ENCODE measurements at regions not wholly inside any gene's neighbourhood (a gene's known extent, or its start where the extent isn't known, plus 50 kb on each side); places are given as distances from the start of the nearest gene placed in this dataset.

DNA sequence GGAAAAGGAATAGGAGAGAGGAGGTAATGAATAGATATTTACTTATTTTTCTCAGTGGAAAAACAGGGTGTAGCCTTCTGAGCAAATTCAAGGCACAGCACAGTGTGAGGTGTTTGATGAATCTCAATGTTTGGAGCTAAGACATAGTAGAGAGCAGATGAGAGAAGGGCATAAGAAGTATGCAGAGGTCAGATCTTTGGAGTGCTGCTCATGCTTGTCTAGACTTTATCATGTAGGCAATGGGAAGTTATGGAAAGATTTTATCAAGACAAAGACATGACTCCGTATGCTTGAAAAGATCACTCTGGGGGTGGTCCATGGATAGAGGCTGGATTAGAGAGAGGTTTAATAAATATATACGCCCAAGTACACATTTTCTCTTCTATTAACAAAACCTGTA lies 217.0 kb upstream of the CNR1 start:
- no peak for DNase-seq (ENCODE audit: low read depth)

DNA sequence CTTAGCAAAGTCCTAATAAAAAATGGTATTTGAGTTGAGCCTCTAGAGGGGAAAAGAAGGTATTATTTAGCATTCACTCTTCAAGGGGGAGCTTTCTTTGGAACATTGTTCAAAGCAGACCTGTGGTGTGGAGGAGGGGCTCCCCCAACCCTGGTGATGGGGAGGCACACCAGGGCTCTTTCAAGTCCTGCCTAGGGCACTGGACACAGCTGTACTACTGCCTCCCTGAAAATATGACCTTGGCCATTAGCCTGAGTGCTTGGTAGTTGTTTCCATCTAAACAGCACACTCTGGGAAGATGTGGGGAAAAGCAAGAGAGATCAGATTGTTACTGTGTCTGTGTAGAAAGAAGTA lies 215.1 kb upstream of the CNR1 start:
- no peak for DNase-seq (ENCODE audit: low read depth)

DNA sequence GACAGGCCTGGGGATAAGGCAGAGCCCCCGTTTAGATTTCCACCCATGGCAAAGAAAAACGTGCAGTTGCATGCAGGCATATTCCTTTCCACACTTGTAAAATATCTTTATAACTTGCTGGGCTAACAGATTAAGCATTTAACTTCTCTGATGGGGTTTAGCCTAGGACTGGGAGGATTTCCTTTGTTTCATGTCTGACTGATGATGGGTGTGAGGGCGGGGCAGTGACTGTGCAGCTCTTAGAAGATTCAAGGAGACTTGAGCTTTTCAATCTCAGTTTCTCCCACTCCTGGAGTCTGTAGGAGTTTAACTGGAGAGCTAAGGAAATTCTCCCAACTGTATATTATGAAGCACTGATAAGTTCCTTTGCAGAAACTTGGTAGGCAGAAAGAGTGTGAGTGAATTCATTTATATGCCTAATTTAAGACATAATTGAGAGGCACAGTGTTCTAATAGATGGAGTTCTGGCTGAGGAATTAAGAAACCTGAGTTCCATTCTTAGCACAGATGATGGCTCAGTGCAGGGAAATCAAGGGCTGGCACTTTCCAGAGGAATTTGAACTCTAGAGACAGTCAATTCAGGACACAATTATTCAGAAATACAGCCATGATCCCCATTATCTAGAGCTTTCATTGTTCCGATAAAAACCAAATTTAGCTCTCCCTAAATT lies 214.6 kb upstream of the CNR1 start:
- DNase-seq (ENCODE audit: low read depth), result no peak

DNA sequence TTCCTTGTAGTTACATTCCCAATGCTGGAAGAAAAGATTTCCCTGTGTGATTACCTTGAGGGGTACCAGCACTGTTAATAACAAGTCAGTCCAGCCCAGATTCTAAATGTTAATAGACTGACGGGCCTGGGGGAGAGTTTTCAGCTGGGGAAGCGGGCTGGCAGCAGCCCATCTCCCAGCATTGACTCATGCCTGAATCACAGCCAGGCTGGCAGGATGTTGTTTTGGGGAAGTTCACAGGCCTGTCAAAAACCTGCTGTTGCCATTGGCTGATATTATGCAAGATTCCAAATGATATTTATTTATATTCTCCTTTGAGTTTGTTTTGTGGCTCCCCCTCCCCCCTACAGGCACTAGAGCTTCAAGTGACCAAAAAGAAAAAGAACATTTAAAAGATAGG lies 213.9 kb upstream of the CNR1 start:
- DNase-seq (ENCODE audit: low read depth), result peak; percentile 15

DNA sequence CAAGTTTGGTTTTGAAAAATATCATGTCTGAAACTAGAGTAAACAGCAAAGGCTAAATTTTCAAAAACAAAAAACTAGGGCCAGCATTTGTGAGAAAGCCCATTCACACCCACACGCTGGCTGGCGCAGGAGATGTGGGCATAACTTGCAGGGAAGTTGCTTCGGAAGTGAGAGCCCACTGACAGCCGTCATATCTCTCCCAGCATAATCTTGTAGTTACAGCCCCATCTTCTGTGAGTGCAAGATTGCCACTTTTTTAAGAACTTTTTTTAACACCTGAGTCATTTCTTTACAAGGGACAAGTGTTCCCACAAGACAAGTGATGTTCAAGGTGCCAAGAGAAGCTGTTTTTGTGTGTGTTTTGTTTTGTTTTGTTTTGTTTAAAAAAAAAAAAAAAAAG lies 212.5 kb upstream of the CNR1 start:
- no peak for DNase-seq (ENCODE audit: low read depth)

DNA sequence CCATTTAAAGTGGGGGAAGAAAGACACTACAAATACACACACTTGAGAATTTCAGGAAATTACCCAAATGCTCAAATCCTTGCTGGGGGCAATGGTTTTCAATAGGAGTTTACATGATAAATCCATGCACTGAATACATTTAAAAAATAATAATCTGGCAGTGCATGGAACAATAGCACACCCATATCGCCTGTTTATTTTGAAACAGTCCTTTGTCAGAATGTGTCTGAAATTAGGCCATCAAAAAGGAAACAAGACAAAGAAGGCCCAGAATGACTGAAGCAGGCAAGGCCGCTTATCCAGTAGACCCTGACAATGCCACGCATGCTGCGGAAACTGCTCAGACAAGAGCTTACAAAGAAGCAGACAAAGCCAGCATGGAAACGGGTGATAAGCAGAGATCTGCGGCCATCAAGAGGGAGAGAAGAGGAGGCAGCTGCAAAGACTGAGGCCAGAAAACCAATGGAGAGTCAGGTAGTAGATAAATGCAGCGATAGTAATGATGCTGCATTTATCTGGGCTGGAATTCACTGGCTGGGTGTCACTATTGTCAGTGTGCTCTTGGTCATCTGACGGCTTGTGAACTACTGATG lies 211.9 kb upstream of the CNR1 start:
- DNase-seq (ENCODE audit: low read depth), result no peak

DNA sequence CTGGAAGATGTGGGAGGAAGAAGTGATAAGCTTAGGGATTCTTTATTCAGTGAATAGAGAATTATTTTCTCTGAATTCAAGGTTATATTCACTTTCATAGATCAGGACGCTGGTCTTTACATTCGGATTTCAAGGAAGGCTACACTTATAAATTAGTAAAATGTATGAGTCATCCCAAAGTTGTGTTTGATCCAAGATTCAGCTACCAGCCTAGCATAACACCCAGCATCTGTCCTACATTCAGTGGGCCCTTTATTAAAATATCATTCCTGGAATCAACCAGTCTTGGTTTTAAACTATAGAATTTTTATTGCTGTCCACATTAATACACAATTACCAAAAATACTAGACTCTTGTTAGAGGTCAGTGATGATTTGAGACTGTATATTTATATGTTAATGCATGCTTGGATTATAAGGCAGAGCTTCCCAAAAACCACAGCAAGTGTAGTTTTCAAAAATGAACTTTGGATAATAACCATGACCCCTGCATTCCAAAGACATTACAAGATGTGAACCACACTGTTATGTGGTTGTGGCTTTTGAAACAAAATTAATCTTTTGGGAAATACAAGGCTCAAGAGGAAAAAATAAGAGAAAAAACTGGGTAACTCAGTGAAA lies 210.7 kb upstream of the CNR1 start:
- DNase-seq (ENCODE audit: low read depth), result peak; percentile 37

DNA sequence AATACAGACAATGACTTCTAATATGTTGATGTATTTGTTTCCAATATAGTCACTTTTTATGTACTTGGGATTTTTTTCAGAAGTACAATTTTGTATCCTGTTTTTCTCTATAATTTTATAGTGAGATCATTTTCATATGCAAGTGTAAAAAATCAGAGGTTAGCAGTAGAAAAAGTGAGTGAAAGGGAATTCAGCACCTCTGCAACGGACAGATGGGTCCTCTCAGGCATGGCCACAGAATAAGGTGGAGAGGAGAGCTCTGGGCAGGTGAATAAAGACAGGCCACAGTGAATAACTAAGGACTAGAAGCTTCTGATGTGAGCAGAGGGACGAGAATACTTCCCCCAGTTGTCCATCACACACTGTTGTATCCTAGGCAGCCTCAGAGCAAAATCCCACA lies 210.1 kb upstream of the CNR1 start:
- DNase-seq (ENCODE audit: low read depth), result no peak

DNA sequence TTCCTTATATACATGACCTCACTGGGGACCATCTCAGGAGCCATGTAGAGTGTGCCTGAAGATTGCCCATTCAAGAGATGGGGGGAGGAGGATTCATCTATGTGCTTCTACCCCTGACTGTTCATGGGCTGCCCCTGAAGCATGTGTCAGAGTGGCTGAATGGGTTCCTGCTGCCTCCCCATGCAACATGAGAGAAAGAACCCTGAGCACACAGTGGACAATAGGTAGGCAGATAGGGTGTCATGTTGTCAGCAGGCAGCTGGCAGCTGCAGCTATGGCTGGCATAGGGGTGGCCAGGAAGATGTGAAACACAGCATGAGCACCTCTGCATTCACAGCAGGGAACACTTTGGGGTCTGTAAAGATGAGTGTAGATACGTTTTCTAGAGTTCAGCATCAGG lies 208.4 kb upstream of the CNR1 start:
- no peak for DNase-seq (ENCODE audit: low read depth)

DNA sequence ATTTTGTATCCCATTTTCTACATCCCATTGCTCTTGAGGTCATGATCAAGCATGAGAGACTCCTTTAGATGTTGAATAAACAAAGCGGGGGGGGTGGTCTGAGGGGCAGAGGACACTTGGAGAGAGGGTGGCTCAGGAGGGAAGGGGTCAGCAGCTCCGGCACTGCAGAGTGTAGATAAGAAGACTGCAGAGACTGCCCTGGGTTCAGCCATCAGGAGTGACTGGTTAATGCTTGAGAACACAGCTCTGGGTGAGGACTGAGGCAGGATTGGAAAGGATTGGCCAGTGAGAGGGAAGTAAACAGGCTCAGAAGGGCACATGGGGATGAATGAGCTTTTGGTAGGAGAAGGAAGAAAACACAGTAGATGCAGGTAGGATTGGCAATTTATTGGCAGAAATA lies 205.3 kb upstream of the CNR1 start:
- DNase-seq (ENCODE audit: low read depth), result no peak

DNA sequence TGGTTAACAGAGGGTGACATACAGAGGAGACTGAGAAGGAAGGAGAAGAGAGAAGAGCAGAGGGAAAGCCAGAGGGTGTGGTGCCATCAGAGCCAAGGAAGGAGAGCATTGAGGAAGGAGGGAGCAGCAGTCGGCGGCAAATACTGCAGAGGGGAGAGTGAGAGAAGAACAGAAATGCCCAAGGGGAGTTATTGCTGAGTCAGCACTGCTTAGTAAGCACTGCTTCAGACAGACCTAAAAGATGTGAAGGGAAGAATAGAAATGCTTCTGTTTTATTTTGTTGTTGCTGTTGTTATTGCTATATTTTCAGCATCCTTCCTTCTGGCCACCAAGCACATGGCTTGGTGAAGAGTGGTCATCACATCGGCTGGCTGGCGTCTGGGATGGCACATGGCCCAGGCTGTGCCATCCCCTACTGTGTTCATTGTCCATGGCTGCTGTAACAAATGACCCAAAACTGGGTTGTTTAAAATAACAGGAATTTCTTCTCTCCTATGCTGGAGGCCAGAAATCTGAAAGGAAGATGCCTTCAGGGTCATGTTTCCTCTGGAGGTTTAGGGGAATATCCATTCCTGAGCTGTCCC lies 204.1 kb upstream of the CNR1 start:
- DNase-seq (ENCODE audit: low read depth), result no peak

DNA sequence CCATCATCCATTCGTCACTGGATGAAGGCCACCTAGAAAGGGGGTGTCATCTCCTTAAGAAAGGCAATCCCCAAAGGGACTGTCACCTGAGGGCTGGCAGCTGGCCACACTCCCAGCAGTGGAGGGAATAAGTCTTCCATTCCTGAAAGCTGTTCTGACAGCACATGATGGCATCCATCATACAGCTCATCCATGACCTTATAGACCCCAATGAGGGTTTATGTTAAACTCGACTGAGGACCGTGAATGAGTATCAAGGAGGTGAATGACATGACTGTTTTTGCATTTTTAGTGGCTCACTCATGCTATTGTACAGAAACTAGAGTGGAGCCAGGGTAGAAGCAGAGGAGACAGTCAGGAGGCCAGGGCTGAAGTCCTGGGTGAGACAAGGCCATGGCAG lies 203.1 kb upstream of the CNR1 start:
- no peak for DNase-seq (ENCODE audit: low read depth)

DNA sequence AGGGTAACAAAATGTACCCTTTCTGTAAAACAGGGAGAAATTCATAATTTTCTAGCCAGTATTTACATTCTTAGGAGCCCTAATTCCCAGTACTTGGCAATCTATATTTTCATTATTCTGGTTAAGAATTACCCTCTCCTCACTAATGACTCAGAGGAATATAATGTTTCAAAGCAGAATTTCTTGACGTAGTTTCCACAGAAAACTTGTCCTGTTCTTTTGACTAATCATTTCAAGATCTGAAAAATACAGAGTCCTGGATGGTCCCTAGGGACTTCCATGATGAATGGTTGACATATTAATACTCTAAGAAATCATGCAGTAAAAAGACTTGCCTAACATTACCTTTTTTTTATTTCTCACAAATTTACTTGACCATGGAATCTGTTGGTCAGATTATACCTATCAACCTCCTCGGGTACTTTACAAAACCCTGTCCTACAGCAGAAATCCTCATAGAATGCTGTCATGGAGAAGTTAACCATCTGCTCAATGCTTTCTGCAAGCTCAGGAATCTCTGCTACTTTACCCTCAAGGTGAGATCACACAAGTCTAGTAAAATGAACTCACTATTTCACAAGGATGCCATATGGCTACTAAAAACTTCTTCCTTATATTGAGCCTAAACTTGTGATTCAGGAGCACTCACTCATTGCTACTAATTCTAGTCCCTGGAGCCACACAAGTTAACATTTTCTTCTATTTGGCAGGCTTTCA lies 202.1 kb upstream of the CNR1 start:
- peak; percentile 6 for DNase-seq (ENCODE audit: low read depth)

DNA sequence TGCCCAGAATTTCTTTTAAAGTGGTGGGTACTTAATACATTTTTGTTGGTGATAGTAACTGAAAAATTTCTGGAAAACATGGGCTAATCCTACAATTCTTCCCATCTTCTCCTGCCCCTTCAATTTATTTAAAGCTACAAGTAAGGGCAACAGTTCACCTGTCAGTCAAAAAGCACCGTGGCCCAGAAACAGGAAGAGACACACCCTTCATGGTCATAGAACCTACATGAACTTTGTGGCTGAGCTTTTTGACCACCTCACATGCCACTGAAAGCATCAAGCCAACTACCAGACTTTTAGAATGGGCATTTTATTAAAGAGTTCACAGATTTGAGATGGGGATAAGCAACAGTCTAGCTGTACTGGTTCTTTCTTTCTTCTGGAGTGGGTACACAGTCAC lies 201.1 kb upstream of the CNR1 start:
- DNase-seq (ENCODE audit: low read depth), result no peak

DNA sequence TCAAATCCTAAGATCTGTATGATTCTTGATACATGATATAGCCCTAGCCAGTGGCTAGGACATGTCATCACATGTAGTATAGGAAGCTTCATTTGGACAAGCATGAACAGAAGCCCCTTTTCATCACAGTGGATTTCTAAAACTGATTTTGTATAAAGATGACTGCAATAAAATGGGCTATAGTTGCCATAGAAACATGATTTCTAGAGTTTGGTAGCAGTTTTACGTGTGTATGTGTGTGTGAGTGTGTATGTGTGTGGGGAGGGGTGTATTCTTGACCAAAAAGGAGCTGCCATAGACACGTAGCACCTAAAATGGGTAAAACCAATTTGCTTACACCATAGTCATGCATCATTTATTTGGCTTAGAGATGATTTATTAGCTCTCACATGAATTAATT lies 200.5 kb upstream of the CNR1 start:
- DNase-seq (ENCODE audit: low read depth), result no peak

DNA sequence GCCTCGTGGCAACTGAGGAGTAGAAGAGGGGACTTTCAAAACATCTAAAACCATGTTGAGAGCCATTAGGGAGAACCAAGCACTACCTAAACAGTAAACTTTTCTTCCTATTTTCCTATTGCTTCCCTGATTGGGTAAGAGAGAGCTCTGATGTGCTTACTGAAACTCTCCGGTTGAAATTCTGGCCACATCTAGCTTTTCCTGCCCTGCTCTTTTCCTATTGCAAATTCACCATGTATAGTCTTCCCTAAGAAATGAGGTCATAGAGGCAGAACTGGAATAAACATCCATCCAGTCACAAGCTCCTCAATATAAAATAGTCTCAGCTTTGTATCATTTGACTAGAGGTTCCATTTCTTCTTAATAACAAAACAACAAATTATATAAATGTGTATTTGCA lies 199.5 kb upstream of the CNR1 start:
- no peak for DNase-seq (ENCODE audit: low read depth)

DNA sequence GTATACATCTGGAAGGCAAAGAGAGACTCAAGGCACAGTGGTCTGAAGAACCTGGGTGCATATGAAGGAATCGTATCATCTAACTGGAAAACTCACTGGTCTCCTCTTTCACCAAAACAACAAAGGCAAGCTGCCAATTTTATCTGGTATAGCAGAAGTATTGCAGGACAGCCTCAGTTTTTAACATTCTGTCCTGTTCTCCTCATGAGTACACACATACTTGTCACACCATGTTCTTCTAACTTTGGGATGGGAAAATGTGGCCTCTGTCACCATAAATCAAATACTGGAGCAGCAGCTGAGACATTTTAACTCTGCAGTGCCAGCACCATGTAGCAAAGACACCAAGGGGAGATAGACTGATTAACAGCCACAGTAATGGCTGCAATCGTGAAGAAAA lies 199.1 kb upstream of the CNR1 start:
- DNase-seq (ENCODE audit: low read depth), result no peak

DNA sequence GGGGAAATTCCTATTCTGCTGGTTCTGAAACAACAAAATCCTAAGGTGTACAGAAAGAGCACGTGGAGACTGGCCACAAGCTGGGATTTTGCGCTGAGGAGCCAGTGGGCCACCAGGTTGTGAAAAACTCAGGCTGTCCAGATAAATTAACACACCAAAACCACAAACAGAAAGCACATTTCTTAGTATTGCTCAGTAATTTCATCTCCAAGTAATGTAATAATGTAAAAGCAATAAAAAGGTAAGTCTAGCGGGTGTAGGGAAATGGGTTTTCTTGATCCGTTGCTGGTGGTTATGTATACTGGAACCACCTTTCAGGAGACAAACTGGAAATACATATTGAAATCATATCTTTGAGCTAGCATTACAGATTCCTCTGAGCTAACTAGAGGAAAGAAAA lies 195.6 kb upstream of the CNR1 start:
- DNase-seq (ENCODE audit: low read depth), result no peak

DNA sequence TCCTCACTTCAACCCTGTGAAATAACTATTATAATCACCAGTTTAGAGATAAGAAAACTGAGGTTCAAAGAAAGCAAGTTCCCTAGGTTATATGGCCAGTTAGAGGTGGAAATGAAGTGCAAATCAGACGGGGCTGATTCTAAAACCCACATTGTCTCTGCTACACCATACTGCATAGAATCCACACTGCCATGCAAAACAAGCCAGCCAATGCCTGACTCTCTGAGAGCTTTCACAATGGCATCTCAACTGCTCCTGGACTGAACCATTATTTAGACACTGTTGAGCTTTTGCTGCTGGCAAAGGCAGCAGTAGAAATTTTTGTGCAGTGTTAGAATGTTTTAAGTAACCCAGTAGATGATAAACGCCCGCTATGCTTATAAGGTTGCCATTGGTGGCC lies 195.2 kb upstream of the CNR1 start:
- DNase-seq (ENCODE audit: low read depth), result no peak

DNA sequence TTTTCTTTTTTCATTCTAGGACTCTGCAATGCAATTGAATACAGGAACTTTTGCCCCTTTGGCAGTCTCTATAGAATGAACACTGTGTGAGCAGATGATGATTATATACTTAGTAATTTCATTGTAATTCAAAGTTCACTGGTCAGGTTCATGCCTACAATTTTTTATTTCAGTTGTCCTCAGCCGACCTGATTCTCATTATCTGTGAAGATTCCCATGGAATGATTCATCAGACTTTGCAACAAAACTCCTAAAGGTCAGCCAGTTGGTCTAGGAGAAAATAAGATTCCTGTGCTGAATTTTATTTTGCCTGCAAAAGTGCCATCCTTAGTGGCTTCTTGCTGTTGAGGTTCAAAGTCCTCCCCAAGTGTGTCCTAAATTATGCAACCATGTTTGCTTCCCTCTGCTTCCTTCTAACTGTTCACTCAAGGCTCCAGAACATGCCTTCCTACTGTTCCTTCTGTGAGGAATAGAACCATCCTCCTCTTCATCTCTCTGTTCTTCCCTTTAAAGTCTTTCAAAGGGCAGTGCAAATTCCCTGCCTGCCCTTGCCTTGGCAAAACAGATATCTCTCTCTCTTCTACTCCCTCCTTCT lies 194.2 kb upstream of the CNR1 start:
- no peak for DNase-seq (ENCODE audit: low read depth)

DNA sequence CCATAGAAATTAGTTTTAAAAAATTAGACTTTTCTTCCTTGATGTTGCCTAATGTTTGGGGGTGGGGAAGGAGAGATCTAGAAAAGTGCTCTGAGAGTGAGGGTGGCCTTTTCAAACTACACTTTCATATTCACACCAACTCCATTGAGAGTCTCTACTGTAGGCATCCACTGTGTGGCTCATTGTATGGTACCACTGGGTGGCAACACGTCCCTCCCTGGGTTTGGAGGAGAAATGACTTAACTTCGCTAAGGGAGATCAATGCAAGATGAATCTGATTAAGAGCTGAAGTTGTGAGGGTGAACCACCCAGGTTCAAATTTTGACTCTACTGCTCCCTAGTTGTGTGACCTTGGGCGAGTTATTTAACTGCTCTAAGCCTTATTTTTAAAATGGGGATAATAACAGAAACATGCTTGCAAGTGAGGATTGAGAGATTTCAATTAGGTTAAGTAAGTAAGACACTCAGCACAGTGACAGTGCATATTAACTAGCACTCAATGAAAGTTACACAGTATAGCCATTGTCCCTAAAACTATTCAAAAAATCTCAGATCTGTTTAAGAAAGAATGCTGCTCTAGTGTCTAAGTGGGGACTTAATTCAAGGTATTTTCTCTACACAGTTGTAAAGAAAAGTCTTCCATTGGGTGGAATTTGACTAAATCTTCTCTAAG lies 193.5 kb upstream of the CNR1 start:
- DNase-seq (ENCODE audit: low read depth), result no peak

DNA sequence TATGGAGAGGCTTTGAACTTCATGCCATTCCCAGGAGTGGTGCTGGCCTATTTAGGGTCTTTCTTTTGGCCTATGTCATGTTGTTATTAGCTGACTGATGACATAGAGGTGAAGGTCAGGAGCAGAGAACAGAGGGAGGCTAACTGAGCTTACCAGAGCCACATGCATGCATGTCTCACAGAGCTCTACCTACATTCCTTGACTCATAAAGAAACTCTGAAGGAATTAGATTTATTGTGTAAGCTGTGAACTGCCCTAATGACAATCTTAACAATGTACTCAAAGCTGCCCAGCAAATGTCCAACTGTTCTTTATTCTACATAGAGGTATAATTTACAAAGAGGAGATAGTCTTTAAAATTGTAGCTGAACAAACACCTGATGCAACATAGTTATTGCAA lies 192.7 kb upstream of the CNR1 start:
- no peak for DNase-seq (ENCODE audit: low read depth)

Measured in non-pigmented ciliary epithelial cell (primary cell).